HCT116 (cell line): ENCODE measurements at regions not wholly inside any gene's neighbourhood (a gene's known extent, or its start where the extent isn't known, plus 50 kb on each side); places are given as distances from the start of the nearest gene placed in this dataset.

Experiments
- ELF1 ChIP-seq: IDR thresholded peaks from 2 replicates; pipeline ENCODE4 v1.6.1; 2012; ENCODE audit warnings: low read depth, borderline replicate concordance
- EZH2 ChIP-seq: fragments of 200-600 bp; sonication (generic); IDR thresholded peaks from 2 replicates; pipeline ENCODE4 v1.6.1; 2017; ENCODE audit warnings: antibody characterized with exemption, mixed run types
- EZH2phosphoT487 ChIP-seq: fragments of 200-600 bp; IDR thresholded peaks from 2 replicates; pipeline ENCODE4 v1.6.1; 2018; ENCODE audit warnings: antibody characterized with exemption, borderline replicate concordance
- POLR2A ChIP-seq: IDR thresholded peaks from 2 replicates; pipeline ENCODE4 v1.7.0; 2011; ENCODE audit warnings: borderline replicate concordance; ENCODE audit not compliant: insufficient read depth, insufficient read length; ENCODE audit errors: extremely low read depth
- POLR2AphosphoS5 ChIP-seq: IDR thresholded peaks from 2 replicates; pipeline ENCODE4 v1.6.1; 2011; ENCODE audit warnings: mild to moderate bottlenecking, low read depth, low read length, moderate library complexity
- RAD21 ChIP-seq: IDR thresholded peaks from 2 replicates; pipeline ENCODE4 v1.6.1; 2012; ENCODE audit warnings: low read depth, mild to moderate bottlenecking
- SP1 ChIP-seq: IDR thresholded peaks from 2 replicates; pipeline ENCODE4 v1.6.1; 2012; ENCODE audit warnings: low read depth
- SRF ChIP-seq: IDR thresholded peaks from 2 replicates; pipeline ENCODE4 v1.6.1; 2012; ENCODE audit warnings: low read depth
- YY1 ChIP-seq: IDR thresholded peaks from 2 replicates; pipeline ENCODE4 v1.6.1; 2011; ENCODE audit warnings: low read length, low read depth, moderate library complexity, mild to moderate bottlenecking; ENCODE audit not compliant: insufficient replicate concordance; ENCODE audit errors: extremely low read depth
- TF ChIP-seq, protein P1 (sequence below), 3 experiments: fragments of 200-600 bp in 1 of 3; sonication (generic) in 1 of 3; IDR thresholded peaks in 2 of 3; conservative IDR thresholded peaks in 1 of 3; 2 replicates each; pipeline ENCODE4 v1.5.1; 2012 to 2017; ENCODE audit warnings: low read depth in 2 of 3, low read length in 2 of 3, antibody characterized with exemption in 1 of 3, borderline replicate concordance in 1 of 3, control low read depth in 1 of 3, mild to moderate bottlenecking in 1 of 3, mixed read lengths in 1 of 3, mixed run types in 1 of 3, moderate library complexity in 1 of 3; ENCODE audit not compliant: insufficient read depth in 1 of 3
- TF ChIP-seq, protein P2 (sequence below): IDR thresholded peaks from 2 replicates; pipeline ENCODE4 v1.6.1; 2012
- TF ChIP-seq, protein P3 (sequence below): IDR thresholded peaks from 2 replicates; pipeline ENCODE4 v1.6.1; 2011; ENCODE audit warnings: mild to moderate bottlenecking, low read length, moderate library complexity; ENCODE audit not compliant: insufficient replicate concordance; ENCODE audit errors: extremely low read depth

DNA sequence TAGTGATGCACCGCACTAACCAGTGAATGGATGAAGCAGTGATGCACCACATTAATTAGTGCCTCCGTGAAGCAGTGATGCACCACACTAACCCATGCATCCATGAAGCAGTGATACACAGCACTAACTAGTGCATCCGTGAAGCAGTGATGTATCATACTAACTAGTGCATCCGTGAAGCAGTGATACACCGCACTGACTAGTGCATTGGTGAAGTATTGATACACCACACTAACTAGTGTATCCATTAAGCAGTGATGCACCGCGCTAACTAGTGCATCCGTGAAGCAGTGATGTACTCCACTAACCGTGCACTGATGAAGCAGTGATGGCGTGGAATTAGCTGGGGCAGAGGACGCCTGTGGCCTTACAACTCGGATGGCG, 80.6 kb upstream of the NKD1 start:
- TF ChIP-seq SRF = no peak
- TF ChIP-seq, protein P1, sequence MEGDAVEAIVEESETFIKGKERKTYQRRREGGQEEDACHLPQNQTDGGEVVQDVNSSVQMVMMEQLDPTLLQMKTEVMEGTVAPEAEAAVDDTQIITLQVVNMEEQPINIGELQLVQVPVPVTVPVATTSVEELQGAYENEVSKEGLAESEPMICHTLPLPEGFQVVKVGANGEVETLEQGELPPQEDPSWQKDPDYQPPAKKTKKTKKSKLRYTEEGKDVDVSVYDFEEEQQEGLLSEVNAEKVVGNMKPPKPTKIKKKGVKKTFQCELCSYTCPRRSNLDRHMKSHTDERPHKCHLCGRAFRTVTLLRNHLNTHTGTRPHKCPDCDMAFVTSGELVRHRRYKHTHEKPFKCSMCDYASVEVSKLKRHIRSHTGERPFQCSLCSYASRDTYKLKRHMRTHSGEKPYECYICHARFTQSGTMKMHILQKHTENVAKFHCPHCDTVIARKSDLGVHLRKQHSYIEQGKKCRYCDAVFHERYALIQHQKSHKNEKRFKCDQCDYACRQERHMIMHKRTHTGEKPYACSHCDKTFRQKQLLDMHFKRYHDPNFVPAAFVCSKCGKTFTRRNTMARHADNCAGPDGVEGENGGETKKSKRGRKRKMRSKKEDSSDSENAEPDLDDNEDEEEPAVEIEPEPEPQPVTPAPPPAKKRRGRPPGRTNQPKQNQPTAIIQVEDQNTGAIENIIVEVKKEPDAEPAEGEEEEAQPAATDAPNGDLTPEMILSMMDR (IDR thresholded peaks at IDR 0.05 in 2 of 3, conservative IDR thresholded peaks at IDR 0.05 in 1 of 3; ENCODE audit: borderline replicate concordance in 1 of 3, insufficient read depth in 1 of 3, low read depth in 2 of 3, low read length in 2 of 3) = no peak
- TF ChIP-seq ELF1 = no peak
- TF ChIP-seq EZH2 = no peak
- no peak for TF ChIP-seq POLR2AphosphoS5
- TF ChIP-seq, protein P2, sequence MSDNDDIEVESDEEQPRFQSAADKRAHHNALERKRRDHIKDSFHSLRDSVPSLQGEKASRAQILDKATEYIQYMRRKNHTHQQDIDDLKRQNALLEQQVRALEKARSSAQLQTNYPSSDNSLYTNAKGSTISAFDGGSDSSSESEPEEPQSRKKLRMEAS = no peak
- TF ChIP-seq YY1 = no peak
- TF ChIP-seq POLR2A = no peak
- TF ChIP-seq, protein P3, sequence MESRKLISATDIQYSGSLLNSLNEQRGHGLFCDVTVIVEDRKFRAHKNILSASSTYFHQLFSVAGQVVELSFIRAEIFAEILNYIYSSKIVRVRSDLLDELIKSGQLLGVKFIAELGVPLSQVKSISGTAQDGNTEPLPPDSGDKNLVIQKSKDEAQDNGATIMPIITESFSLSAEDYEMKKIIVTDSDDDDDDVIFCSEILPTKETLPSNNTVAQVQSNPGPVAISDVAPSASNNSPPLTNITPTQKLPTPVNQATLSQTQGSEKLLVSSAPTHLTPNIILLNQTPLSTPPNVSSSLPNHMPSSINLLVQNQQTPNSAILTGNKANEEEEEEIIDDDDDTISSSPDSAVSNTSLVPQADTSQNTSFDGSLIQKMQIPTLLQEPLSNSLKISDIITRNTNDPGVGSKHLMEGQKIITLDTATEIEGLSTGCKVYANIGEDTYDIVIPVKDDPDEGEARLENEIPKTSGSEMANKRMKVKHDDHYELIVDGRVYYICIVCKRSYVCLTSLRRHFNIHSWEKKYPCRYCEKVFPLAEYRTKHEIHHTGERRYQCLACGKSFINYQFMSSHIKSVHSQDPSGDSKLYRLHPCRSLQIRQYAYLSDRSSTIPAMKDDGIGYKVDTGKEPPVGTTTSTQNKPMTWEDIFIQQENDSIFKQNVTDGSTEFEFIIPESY = no peak
- no peak for TF ChIP-seq SP1
- no peak for TF ChIP-seq EZH2phosphoT487
- no peak for TF ChIP-seq RAD21
